ENCODE measurements at regions not wholly inside any gene's neighbourhood (a gene's known extent, or its start where the extent isn't known, plus 50 kb on each side); places are given as distances from the start of the nearest gene placed in this dataset.

DNA sequence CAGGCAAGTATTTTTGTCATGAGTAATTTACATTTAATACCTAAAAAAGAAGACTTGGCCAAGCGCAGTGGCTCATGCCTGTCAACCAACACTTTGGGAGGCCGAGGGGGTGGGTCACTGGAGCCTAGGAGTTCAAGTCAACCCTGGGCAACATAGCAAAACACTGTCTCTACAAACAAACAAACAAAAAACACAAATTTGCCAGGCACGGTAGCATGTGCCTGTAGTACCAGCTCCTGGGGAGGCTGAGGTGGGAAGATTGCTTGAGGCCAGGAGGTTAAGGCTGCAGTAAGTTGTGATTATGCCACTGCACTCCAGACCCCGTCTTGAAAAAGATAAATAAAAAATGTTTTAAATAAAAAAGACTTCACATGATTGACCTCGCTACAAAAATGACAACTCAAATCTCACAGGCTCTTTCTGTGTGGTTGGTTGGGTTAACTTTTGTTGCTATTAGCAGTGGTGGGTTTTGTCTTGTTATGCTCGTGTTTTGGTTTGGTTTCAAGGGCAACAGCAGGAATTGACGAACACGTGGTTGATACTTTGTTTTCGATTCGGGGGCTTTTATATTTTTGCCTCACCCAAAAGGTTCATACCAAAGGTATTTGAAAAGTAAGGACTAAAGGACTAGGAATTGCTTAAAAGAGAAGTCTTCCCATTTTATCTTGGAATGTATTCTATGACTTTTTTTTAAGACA is 227.2 kb upstream of the MKLN1 start:
- peaks cover 0 to 99% (median 71%) of the 10 kb centered on the region in 4 donors for H3K4me1 ChIP-seq

DNA sequence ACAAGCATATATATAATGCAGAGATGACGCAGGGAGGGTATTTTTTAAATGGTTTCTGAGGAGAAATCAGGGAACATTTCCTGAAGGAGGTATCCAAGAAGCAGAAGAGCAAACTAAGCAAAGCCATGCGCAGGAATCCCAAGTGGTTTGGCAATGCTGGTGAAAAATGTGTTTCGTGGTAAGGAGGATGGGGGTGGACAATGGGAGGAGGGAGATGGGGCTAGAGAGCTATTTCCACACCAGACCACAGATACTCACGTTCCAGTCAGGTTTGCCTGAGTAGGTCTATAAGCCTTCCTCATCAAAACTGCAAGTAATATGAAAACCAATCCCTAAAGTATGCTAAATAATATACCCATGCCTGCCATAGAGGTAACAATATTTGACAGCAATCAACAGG is 223.7 kb upstream of the MKLN1 start:
- no peak for DNase-seq (ENCODE audit: low spot score in 2 of 2)
- H3K4me1 ChIP-seq = peaks cover 0 to 69% (median 41%) of the 10 kb centered on the region in 4 donors
- TF ChIP-seq, protein P1, sequence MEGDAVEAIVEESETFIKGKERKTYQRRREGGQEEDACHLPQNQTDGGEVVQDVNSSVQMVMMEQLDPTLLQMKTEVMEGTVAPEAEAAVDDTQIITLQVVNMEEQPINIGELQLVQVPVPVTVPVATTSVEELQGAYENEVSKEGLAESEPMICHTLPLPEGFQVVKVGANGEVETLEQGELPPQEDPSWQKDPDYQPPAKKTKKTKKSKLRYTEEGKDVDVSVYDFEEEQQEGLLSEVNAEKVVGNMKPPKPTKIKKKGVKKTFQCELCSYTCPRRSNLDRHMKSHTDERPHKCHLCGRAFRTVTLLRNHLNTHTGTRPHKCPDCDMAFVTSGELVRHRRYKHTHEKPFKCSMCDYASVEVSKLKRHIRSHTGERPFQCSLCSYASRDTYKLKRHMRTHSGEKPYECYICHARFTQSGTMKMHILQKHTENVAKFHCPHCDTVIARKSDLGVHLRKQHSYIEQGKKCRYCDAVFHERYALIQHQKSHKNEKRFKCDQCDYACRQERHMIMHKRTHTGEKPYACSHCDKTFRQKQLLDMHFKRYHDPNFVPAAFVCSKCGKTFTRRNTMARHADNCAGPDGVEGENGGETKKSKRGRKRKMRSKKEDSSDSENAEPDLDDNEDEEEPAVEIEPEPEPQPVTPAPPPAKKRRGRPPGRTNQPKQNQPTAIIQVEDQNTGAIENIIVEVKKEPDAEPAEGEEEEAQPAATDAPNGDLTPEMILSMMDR (IDR thresholded peaks at IDR 0.05) = no peak
- TF ChIP-seq POLR2A (IDR thresholded peaks at IDR 0.05) (no peak), EP300 (IDR thresholded peaks at IDR 0.05) (peak in 1 of 2 donors; percentile 19)
- H3K9me3 ChIP-seq = no peaks in the 10 kb centered on the region
- no peaks in the 10 kb centered on the region for H3K27me3 ChIP-seq
- WGBS, 2 donors = 52% methylated on average over 4 of the region's 4 CpGs
- peaks cover 0 to 27% (median 0%) of the 10 kb centered on the region in 3 donors for H3K36me3 ChIP-seq
- H3K4me3 ChIP-seq = peak overlapping the region in 3 of 4 donors; percentile 24 to 85 (median 44)
- peak overlapping the region; percentile 71 to 99 (median 92) for H3K27ac ChIP-seq

More for the DNA sequence above, 227.2 kb upstream of the MKLN1 start:
- TF ChIP-seq EP300 (IDR thresholded peaks at IDR 0.05) (no peak), POLR2A (IDR thresholded peaks at IDR 0.05) (no peak)
- TF ChIP-seq, protein P1 (IDR thresholded peaks at IDR 0.05) = no peak
- WGBS, 2 donors = 75 to 78% methylated on average over 10 of the region's 10 CpGs
- no peak overlapping the region for H3K4me3 ChIP-seq
- no peaks in the 10 kb centered on the region for H3K27me3 ChIP-seq
- H3K36me3 ChIP-seq = peaks cover 0 to 31% (median 0%) of the 10 kb centered on the region in 3 donors
- H3K27ac ChIP-seq = peak overlapping the region in 1 of 4 donors; percentile 10
- H3K9me3 ChIP-seq = no peaks in the 10 kb centered on the region
- no peak for DNase-seq (ENCODE audit: low spot score in 2 of 2)

DNA sequence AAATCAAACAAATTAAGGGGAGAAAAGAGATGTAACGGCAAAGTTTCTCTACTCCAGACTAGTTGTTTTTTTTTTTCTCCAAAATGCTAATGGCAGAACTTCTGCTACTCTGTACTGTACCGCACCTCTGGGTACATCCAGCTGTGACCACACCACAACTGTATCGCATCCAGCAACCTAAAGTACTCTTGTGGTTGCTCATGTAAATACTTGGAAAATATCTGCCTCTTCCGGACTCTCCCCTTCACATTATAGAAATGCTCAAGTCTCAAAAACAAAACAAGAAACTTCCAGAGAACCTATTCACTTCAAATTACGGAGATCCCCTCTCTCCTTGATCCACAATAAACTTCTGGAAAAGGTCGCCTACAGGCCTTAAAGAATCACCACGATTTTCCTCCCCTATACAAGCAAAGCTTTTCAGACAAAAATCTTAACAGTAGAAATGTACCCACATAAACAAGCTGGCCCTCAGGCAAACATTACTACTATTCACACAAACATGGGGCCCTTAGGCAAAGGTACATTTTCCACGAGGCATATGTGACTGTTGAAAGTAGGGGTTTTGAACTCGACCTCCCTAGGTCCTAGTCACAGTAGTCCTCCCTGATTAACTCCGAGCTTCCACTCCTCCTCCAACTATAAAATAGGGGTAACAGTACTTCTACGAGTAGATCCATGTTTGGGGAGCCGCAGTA is 222.9 kb upstream of the MKLN1 start:
- no peak for DNase-seq (ENCODE audit: low spot score in 2 of 2)

DNA sequence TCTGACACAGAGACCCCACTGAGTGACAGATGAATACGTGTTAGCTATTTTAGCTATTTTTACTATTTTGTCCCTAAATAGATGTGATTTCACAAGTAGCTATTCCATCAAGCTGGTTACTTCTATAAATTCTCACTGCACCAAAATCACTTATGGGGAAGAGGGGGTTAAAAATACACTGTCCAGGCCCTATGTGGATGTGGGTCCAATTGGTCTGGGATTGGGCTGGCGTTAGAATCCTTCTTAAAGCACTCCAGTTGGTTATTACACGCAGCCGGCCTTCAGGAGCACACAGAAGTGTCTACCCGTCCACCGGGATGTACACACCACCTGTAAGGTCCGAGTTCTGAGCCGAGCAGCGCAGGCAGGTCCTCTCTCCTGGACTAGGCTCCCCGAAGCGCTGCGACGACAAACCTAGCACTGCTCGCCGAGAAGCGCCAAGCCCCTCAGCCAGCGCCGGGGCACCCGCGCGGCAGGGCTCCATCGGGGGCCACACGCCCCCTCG is 222.3 kb upstream of the MKLN1 start:
- Histone ChIP-seq H3K27ac (peak overlapping the region; percentile 71 to 99 (median 92)), H3K4me1 (peaks cover 0 to 67% (median 35%) of the 10 kb centered on the region in 4 donors), H3K4me3 (peak overlapping the region; percentile 24 to 85 (median 62)), H3K9me3 (no peaks in the 10 kb centered on the region), H3K27me3 (no peaks in the 10 kb centered on the region), H3K36me3 (peaks cover 0 to 23% (median 0%) of the 10 kb centered on the region in 3 donors)
- TF ChIP-seq POLR2A (IDR thresholded peaks at IDR 0.05) (no peak), EP300 (IDR thresholded peaks at IDR 0.05) (no peak)
- TF ChIP-seq, protein P1 (IDR thresholded peaks at IDR 0.05) = no peak
- WGBS, 2 donors = 2 to 4% methylated on average over 5 to 15 of the region's 24 CpGs
- peak; percentile 20 to 43 for DNase-seq (ENCODE audit: low spot score in 2 of 2)

More for the DNA sequence above, 222.9 kb upstream of the MKLN1 start:
- no peak for TF ChIP-seq EP300 (IDR thresholded peaks at IDR 0.05)
- TF ChIP-seq, protein P1 (IDR thresholded peaks at IDR 0.05) = no peak
- no peak for TF ChIP-seq POLR2A (IDR thresholded peaks at IDR 0.05)
- WGBS, 2 donors = 43 to 46% methylated on average over 12 of the region's 12 CpGs
- H3K27ac ChIP-seq = peak overlapping the region; percentile 71 to 99 (median 92)
- peaks cover 0 to 69% (median 39%) of the 10 kb centered on the region in 4 donors for H3K4me1 ChIP-seq
- H3K9me3 ChIP-seq = no peaks in the 10 kb centered on the region
- H3K27me3 ChIP-seq = no peaks in the 10 kb centered on the region
- peak overlapping the region; percentile 24 to 85 (median 62) for H3K4me3 ChIP-seq
- H3K36me3 ChIP-seq = peaks cover 0 to 23% (median 0%) of the 10 kb centered on the region in 3 donors

Data from tibial nerve (tissue), 4 donors.